Glutamatergic neuron (in vitro differentiated cells): ENCODE measurements at regions not wholly inside any gene's neighbourhood (a gene's known extent, or its start where the extent isn't known, plus 50 kb on each side); places are given as distances from the start of the nearest gene placed in this dataset.

Experiments used
- DNase-seq: peaks from one replicate; pipeline ENCODE4 v3.0.0; 2022
- H3K27ac Mint-ChIP-seq: one replicate; pipeline ENCODE4 v1.8.0; 2020; ENCODE audit warnings: mild to moderate bottlenecking, mixed read lengths, inconsistent platforms; ENCODE audit not compliant: unreplicated experiment
- H3K27me3 Mint-ChIP-seq: one replicate; pipeline ENCODE4 v1.8.0; 2020; ENCODE audit warnings: mild to moderate bottlenecking, moderate library complexity, mixed read lengths, inconsistent platforms; ENCODE audit not compliant: unreplicated experiment
- H3K36me3 Mint-ChIP-seq: one replicate; pipeline ENCODE4 v1.8.0; 2020; ENCODE audit warnings: mild to moderate bottlenecking, mixed read lengths, inconsistent platforms; ENCODE audit not compliant: unreplicated experiment
- H3K4me1 Mint-ChIP-seq: one replicate; pipeline ENCODE4 v1.8.0; 2020; ENCODE audit warnings: mild to moderate bottlenecking, low read depth, mixed read lengths, inconsistent platforms; ENCODE audit not compliant: unreplicated experiment
- H3K4me3 Mint-ChIP-seq: one replicate; pipeline ENCODE4 v1.8.0; 2020; ENCODE audit warnings: mild to moderate bottlenecking, mixed read lengths, inconsistent platforms; ENCODE audit not compliant: unreplicated experiment
- H3K9me3 Mint-ChIP-seq: one replicate; pipeline ENCODE4 v1.8.0; 2020; ENCODE audit warnings: mild to moderate bottlenecking, moderate library complexity, mixed read lengths, inconsistent platforms; ENCODE audit not compliant: unreplicated experiment
- TF ChIP-seq, protein P1 (sequence below): fragments of 200-600 bp; sonication (generic); IDR thresholded peaks from one replicate; pipeline ENCODE4 v1.5.0; 2021; ENCODE audit not compliant: partially characterized antibody, unreplicated experiment

DNA sequence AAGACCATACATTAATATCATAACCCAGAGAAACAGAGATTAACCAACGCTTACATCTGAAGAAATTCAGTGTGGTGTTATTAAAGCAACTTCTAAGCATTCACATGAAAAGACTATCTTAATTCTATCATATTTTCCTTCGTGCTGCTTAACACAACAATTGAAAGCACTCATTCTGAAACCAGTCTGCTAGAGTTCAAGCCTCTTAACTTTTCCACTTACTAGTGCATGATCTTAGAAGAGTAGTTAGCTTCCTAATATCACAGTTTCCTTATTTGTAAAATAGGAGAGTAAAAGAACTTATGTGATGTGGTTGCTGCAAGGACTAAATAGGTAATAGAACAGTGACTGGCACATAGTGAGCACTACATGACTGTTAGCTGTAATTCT is 379.3 kb downstream of the TRIM36 start:
- Mint-ChIP-seq H3K27ac (no peak overlapping the region), H3K36me3 (no peaks in the 10 kb centered on the region), H3K27me3 (peaks cover 2% of the 10 kb centered on the region), H3K9me3 (no peaks in the 10 kb centered on the region), H3K4me3 (no peak overlapping the region), H3K4me1 (peaks cover 17% of the 10 kb centered on the region)
- no peak for DNase-seq
- TF ChIP-seq, protein P1, sequence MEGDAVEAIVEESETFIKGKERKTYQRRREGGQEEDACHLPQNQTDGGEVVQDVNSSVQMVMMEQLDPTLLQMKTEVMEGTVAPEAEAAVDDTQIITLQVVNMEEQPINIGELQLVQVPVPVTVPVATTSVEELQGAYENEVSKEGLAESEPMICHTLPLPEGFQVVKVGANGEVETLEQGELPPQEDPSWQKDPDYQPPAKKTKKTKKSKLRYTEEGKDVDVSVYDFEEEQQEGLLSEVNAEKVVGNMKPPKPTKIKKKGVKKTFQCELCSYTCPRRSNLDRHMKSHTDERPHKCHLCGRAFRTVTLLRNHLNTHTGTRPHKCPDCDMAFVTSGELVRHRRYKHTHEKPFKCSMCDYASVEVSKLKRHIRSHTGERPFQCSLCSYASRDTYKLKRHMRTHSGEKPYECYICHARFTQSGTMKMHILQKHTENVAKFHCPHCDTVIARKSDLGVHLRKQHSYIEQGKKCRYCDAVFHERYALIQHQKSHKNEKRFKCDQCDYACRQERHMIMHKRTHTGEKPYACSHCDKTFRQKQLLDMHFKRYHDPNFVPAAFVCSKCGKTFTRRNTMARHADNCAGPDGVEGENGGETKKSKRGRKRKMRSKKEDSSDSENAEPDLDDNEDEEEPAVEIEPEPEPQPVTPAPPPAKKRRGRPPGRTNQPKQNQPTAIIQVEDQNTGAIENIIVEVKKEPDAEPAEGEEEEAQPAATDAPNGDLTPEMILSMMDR = no peak

- Mint-ChIP-seq H3K4me1 (peaks cover 17% of the 10 kb centered on the region), H3K9me3 (no peaks in the 10 kb centered on the region), H3K27ac (no peak overlapping the region), H3K27me3 (peaks cover 2% of the 10 kb centered on the region), H3K4me3 (no peak overlapping the region), H3K36me3 (no peaks in the 10 kb centered on the region)
- DNase-seq = no peak
- TF ChIP-seq, protein P1 = peak; percentile 43
These were observed 379.8 kb downstream of the TRIM36 start for GRCh38 chr5:114789773-114790402.

DNA sequence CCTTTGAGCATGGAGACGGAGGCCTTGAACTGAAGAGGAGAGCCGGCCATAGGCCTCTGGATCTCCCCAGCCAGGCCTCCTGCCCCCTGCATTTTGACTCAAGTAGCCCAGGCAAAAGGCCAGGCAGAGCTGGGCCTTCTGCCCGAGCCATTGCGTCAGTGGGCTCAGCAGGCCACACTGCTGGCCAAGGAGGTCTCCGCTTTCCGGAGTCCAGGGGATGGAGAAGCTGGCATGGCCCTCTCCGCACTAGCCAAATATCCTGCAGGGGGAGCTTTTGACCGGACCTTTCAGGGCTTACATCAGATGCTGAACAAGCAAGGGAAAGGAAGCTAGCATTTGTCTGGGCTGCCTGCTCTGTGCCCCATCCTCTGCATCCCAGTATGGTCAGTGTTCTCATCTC is 386.8 kb downstream of the TRIM36 start:
- H3K4me3 Mint-ChIP-seq = no peak overlapping the region
- H3K4me1 Mint-ChIP-seq = peaks cover 7% of the 10 kb centered on the region
- TF ChIP-seq, protein P1 = no peak
- H3K27me3 Mint-ChIP-seq = no peaks in the 10 kb centered on the region
- H3K27ac Mint-ChIP-seq = no peak overlapping the region
- DNase-seq = peak; percentile 19
- peaks cover 2% of the 10 kb centered on the region for H3K9me3 Mint-ChIP-seq
- no peaks in the 10 kb centered on the region for H3K36me3 Mint-ChIP-seq

DNA sequence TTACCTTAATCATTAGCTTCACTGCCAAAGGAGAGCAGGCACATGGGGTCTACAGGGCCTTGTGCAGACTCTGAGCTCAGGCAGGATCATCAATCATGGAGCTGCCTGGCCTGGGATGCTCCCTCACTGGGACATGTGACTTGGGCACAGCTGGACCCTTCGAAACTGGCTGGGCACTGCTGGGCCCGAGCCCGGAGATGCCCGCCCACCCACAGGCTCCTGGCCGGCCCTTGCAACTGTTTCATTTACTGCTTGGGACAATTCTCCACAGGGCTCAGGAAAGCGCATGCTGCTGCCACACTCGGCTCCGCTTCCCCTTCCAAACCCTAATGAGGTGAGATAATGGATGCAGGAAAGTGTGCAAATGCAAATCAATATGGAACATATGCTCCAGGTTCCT is 387.5 kb downstream of the TRIM36 start:
- TF ChIP-seq, protein P1 = no peak
- no peak overlapping the region for H3K27ac Mint-ChIP-seq
- H3K27me3 Mint-ChIP-seq = no peaks in the 10 kb centered on the region
- H3K36me3 Mint-ChIP-seq = no peaks in the 10 kb centered on the region
- peaks cover 2% of the 10 kb centered on the region for H3K9me3 Mint-ChIP-seq
- H3K4me1 Mint-ChIP-seq = peaks cover 5% of the 10 kb centered on the region
- DNase-seq = no peak
- H3K4me3 Mint-ChIP-seq = no peak overlapping the region

GRCh38 chr5:114780290-114780689 is 389.4 kb downstream of the TRIM36 start:
- TF ChIP-seq, protein P1 = no peak
- Mint-ChIP-seq H3K9me3 (peaks cover 2% of the 10 kb centered on the region), H3K27me3 (no peaks in the 10 kb centered on the region), H3K36me3 (no peaks in the 10 kb centered on the region), H3K4me1 (peaks cover 5% of the 10 kb centered on the region), H3K4me3 (no peak overlapping the region), H3K27ac (no peak overlapping the region)
- no peak for DNase-seq
